A549 (cell line): ENCODE measurements at regions not wholly inside any gene's neighbourhood (a gene's known extent, or its start where the extent isn't known, plus 50 kb on each side); places are given as distances from the start of the nearest gene placed in this dataset.

Source experiments
- ATAC-seq, 2 experiments: fragments of 200-7000 bp in 1 of 2; fragments of >200 bp in 1 of 2; cut with Nextera tagmentation in 1 of 2; cut with Tn5 transposase in 1 of 2; 3 replicates each; pipeline versions ENCODE4 v1.8.0 to v1.9.1; 2018 to 2020; ENCODE audit warnings: mild to moderate bottlenecking in 1 of 2, moderate library complexity in 1 of 2
- CTCF ChIA-PET: fragments of 300-600 bp; sonication (Branson Sonifier 250); formaldehyde crosslinking; extraction: SDS; loops from one replicate; lab custom pipeline; 2021; ENCODE audit warnings: antibody characterized with exemption, inconsistent platforms; lab: Yijun Ruan, JAX
- POLR2A ChIA-PET: fragments of 350-600 bp; formaldehyde crosslinking; extraction: SDS; loops from one replicate; lab custom pipeline; 2021; ENCODE audit warnings: antibody characterized with exemption, inconsistent platforms; lab: Yijun Ruan, JAX
- DNase-seq, 2 experiments: peaks; one replicate each; pipeline versions ENCODE4 v3.0.0 to v3.0.0-alpha.2; 2011 to 2016; ENCODE audit warnings: low read depth in 1 of 2, low spot score in 1 of 2
- FAIRE-seq: peaks from 2 replicates; lab custom pipeline; 2011; peaks lifted over from hg19 to GRCh38; lab: Jason Lieb, UNC
- H3K27ac ChIP-seq, 2 experiments: fragments of >200 bp; sonication (Bioruptor Twin); formaldehyde crosslinking; 3 replicates each; pipeline ENCODE4 v1.5.1; 2016 to 2017
- H3K4me1 ChIP-seq: fragments of >200 bp; sonication (Bioruptor Twin); formaldehyde crosslinking; 3 replicates; pipeline ENCODE4 v1.6.1; 2016
- H3K4me2 ChIP-seq: fragments of >200 bp; sonication (Bioruptor Twin); formaldehyde crosslinking; 3 replicates; pipeline ENCODE4 v1.6.1; 2016
- H3K4me3 ChIP-seq: fragments of >200 bp; sonication (Bioruptor Twin); formaldehyde crosslinking; 3 replicates; pipeline ENCODE4 v1.5.1; 2016
- H3K9me3 ChIP-seq: fragments of >200 bp; sonication (Bioruptor Twin); formaldehyde crosslinking; 3 replicates; pipeline ENCODE4 v1.6.1; 2016
- CBX8 ChIP-seq: fragments of 200-600 bp; sonication (generic); IDR thresholded peaks from 2 replicates; pipeline ENCODE4 v1.6.1; 2016
- CTCF ChIP-seq: fragments of >200 bp; sonication (Bioruptor Twin); formaldehyde crosslinking; IDR thresholded peaks from 3 replicates; pipeline ENCODE4 v1.5.1; 2016
- E2F6 ChIP-seq: IDR thresholded peaks from 2 replicates; pipeline ENCODE4 v1.6.1; 2012; ENCODE audit warnings: low read depth, borderline replicate concordance
- ESRRA ChIP-seq: fragments of 150-350 bp; IDR thresholded peaks from 2 replicates; pipeline ENCODE4 v1.6.1; 2014; ENCODE audit warnings: mild to moderate bottlenecking, low read length, borderline replicate concordance
- FOSB ChIP-seq: fragments of 250-450 bp; sonication (Bioruptor Pico); IDR thresholded peaks from 2 replicates; pipeline ENCODE4 v1.5.0; 2020; ENCODE audit warnings: mild to moderate bottlenecking, moderate library complexity
- FOXS1 ChIP-seq: fragments of 250-450 bp; sonication (Bioruptor Pico); IDR thresholded peaks from 2 replicates; pipeline ENCODE4 v1.5.0; 2020; ENCODE audit warnings: mild to moderate bottlenecking, moderate library complexity
- GATA3 ChIP-seq: IDR thresholded peaks from 2 replicates; pipeline ENCODE4 v1.6.1; 2012; ENCODE audit warnings: borderline replicate concordance
- HOXB5 ChIP-seq: fragments of 250-450 bp; sonication (Bioruptor Pico); IDR thresholded peaks from 2 replicates; pipeline ENCODE4 v1.5.0; 2020; ENCODE audit warnings: mild to moderate bottlenecking, moderate library complexity
- KDM5A ChIP-seq: fragments of 200-600 bp; sonication (generic); IDR thresholded peaks from 2 replicates; pipeline ENCODE4 v1.6.1; 2016; ENCODE audit warnings: antibody characterized with exemption, mild to moderate bottlenecking
- MAX ChIP-seq: IDR thresholded peaks from 2 replicates; pipeline ENCODE4 v1.6.1; 2012
- MAZ ChIP-seq: fragments of 150-350 bp; IDR thresholded peaks from 2 replicates; pipeline ENCODE4 v1.6.1; 2014; ENCODE audit warnings: antibody characterized with exemption, low read depth, low read length, borderline replicate concordance
- MYC ChIP-seq: IDR thresholded peaks from 2 replicates; pipeline ENCODE4 v1.6.1; 2012; ENCODE audit warnings: mild to moderate bottlenecking, inconsistent platforms, low read length, improper control_type of control experiment, borderline replicate concordance
- NPAS2 ChIP-seq: fragments of 250-450 bp; sonication (Bioruptor Pico); IDR thresholded peaks from 2 replicates; pipeline ENCODE4 v1.8.0; 2022; ENCODE audit warnings: mild to moderate bottlenecking, moderate library complexity, borderline replicate concordance
- NR3C1 ChIP-seq: fragments of >200 bp; sonication (Bioruptor Twin); formaldehyde crosslinking; IDR thresholded peaks from 3 replicates; pipeline ENCODE4 v1.6.1; 2017
- RAD21 ChIP-seq, 2 experiments: fragments of >200 bp in 1 of 2; sonication (Bioruptor Twin) in 1 of 2; formaldehyde crosslinking in 1 of 2; IDR thresholded peaks in 1 of 2; conservative IDR thresholded peaks in 1 of 2; 2 replicates in 1 of 2; 3 replicates in 1 of 2; pipeline ENCODE4 v1.6.1; 2012 to 2018; ENCODE audit warnings: inconsistent platforms in 1 of 2
- RARB ChIP-seq: fragments of 250-450 bp; sonication (Bioruptor Pico); IDR thresholded peaks from 2 replicates; pipeline ENCODE4 v1.8.0; 2021; ENCODE audit warnings: mild to moderate bottlenecking, moderate library complexity
- RFX5 ChIP-seq: fragments of 450-650 bp; IDR thresholded peaks from 2 replicates; pipeline ENCODE4 v1.7.1; 2014; ENCODE audit warnings: antibody characterized with exemption, mild to moderate bottlenecking, moderate library complexity
- RNF2 ChIP-seq: fragments of 200-600 bp; sonication (generic); IDR thresholded peaks from 2 replicates; pipeline ENCODE4 v1.6.1; 2016; ENCODE audit warnings: low read depth, mild to moderate bottlenecking, antibody characterized with exemption, moderate library complexity, borderline replicate concordance
- SMC3 ChIP-seq: fragments of >200 bp; sonication (Bioruptor Twin); formaldehyde crosslinking; IDR thresholded peaks from 3 replicates; pipeline ENCODE4 v1.6.1; 2018; ENCODE audit warnings: inconsistent platforms
- SREBF2 ChIP-seq: fragments of 450-650 bp; IDR thresholded peaks from 2 replicates; pipeline ENCODE4 v1.6.1; 2014; ENCODE audit warnings: mild to moderate bottlenecking, moderate library complexity
- USF2 ChIP-seq: fragments of 450-650 bp; IDR thresholded peaks from 2 replicates; pipeline ENCODE4 v1.6.1; 2014; ENCODE audit warnings: antibody characterized with exemption
- ZNF302 ChIP-seq: fragments of 250-450 bp; sonication (Bioruptor Pico); IDR thresholded peaks from 2 replicates; pipeline ENCODE4 v1.9.0; 2021; ENCODE audit warnings: inconsistent platforms, mild to moderate bottlenecking, moderate library complexity
- ZSCAN20 ChIP-seq: fragments of 250-450 bp; sonication (Bioruptor Pico); IDR thresholded peaks from 2 replicates; pipeline ENCODE4 v1.8.0; 2022; ENCODE audit warnings: mild to moderate bottlenecking, moderate library complexity
- WGBS: methylation state at CpG from one replicate; pipeline ENCODE4 v1.1.6; 2017; ENCODE audit errors: missing lambda C conversion rate; 5-methylcytosine and 5-hydroxymethylcytosine counted together
- TF ChIP-seq, protein P1 (sequence below): fragments of 150-350 bp; IDR thresholded peaks from 2 replicates; pipeline ENCODE4 v1.6.1; 2014; ENCODE audit warnings: low read depth, mild to moderate bottlenecking, low read length
- TF ChIP-seq, protein P2 (sequence below): fragments of >200 bp; sonication (Bioruptor Twin); formaldehyde crosslinking; IDR thresholded peaks from 2 replicates; pipeline ENCODE4 v1.6.1; 2016

DNA sequence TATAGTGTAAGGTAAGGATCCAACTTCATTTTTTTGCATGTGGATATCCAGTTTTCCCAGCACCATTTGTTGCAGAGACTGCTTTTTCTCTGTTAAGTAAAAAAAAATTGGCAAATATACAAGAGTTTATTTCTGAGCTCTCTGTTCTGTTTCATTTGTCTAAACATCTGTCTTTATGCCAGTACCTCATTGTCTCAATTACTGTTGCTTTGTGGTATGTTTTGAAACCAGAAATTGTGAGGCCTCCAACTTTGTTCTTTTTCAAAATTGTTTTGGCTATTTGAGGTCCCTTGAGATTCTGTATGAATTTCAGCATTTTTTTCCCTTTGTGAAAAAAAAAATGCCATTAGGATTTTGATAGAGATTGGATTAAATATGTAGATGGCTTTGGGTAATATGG is 150.5 kb downstream of the MINAR1 start:
- 0 out of 3 replicates have a peak, but pooled peaks cover 7% of the 10 kb centered on the region for H3K9me3 ChIP-seq
- H3K4me1 ChIP-seq, result no peaks in the 10 kb centered on the region
- DNase-seq (no peak), ATAC-seq (no peak), FAIRE-seq (no peak)
- TF ChIP-seq CBX8 (no peak), MYC (no peak), ZNF302 (CRISPR knock-in tag) (no peak), ZSCAN20 (CRISPR knock-in tag) (no peak), MAZ (no peak), E2F6 (no peak), RNF2 (no peak), RAD21 (conservative IDR thresholded peaks at IDR 0.05 in 1 of 2, IDR thresholded peaks at IDR 0.05 in 1 of 2) (no peak), FOSB (CRISPR knock-in tag) (no peak), NR3C1 (no peak), SREBF2 (no peak), MAX (no peak), SMC3 (no peak), RARB (CRISPR knock-in tag) (no peak), NPAS2 (CRISPR knock-in tag) (no peak)
- TF ChIP-seq, protein P1, sequence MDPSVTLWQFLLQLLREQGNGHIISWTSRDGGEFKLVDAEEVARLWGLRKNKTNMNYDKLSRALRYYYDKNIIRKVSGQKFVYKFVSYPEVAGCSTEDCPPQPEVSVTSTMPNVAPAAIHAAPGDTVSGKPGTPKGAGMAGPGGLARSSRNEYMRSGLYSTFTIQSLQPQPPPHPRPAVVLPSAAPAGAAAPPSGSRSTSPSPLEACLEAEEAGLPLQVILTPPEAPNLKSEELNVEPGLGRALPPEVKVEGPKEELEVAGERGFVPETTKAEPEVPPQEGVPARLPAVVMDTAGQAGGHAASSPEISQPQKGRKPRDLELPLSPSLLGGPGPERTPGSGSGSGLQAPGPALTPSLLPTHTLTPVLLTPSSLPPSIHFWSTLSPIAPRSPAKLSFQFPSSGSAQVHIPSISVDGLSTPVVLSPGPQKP, result no peak
- TF ChIP-seq, protein P2, sequence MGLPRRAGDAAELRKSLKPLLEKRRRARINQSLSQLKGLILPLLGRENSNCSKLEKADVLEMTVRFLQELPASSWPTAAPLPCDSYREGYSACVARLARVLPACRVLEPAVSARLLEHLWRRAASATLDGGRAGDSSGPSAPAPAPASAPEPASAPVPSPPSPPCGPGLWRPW, result no peak
- POLR2A ChIA-PET, result no interaction called here
- CTCF ChIA-PET, result interaction anchor here (0.6 kb wide), 1 partner anchor 1130 kb away, joined by 3 read pairs; no protein-coding TSS in a partner anchor
- H3K4me2 ChIP-seq, result no peak overlapping the region
- H3K4me3 ChIP-seq, result no peak overlapping the region
- H3K27ac ChIP-seq, result no peak overlapping the region

- CTCF ChIA-PET, result interaction anchor here (1.1 to 8.8 kb wide), 9 partner anchors 13 to 266 kb away, joined by 3 to 109 read pairs (median 3); no protein-coding TSS in a partner anchor
- 20% methylated on average over 6 of the region's 6 CpGs for WGBS
- TF ChIP-seq CTCF, result no peak
- TF ChIP-seq, protein P1, result no peak
- TF ChIP-seq KDM5A, result no peak
- TF ChIP-seq ESRRA, result no peak
- no peak for TF ChIP-seq HOXB5
- TF ChIP-seq RFX5, result no peak
- no peak for TF ChIP-seq USF2
- TF ChIP-seq GATA3, result no peak
- TF ChIP-seq FOXS1 (CRISPR knock-in tag), result no peak
- no peak for TF ChIP-seq RNF2
- ATAC-seq (no peak), DNase-seq (no peak), FAIRE-seq (no peak)
- POLR2A ChIA-PET, result no interaction called here
- Histone ChIP-seq H3K4me2 (no peak overlapping the region), H3K4me1 (no peaks in the 10 kb centered on the region), H3K9me3 (no peaks in the 10 kb centered on the region), H3K27ac (no peak overlapping the region), H3K4me3 (no peak overlapping the region)
These were observed 160.0 kb downstream of the MINAR1 start for GRCh38 chr15:79592126-79592525.
